ENCODE measurements at regions not wholly inside any gene's neighbourhood (a gene's known extent, or its start where the extent isn't known, plus 50 kb on each side); places are given as distances from the start of the nearest gene placed in this dataset.

- TF ChIP-seq POLR2A (IDR thresholded peaks at IDR 0.05) (no peak), CTCF (IDR thresholded peaks at IDR 0.05) (no peak)
These were observed 83.9 kb upstream of the GJB5 start for GRCh38 chr1:34670982-34671381.

Data from adrenal gland (tissue), 5 donors.